Stomach (tissue), 8 donors: ENCODE measurements at regions not wholly inside any gene's neighbourhood (a gene's known extent, or its start where the extent isn't known, plus 50 kb on each side); places are given as distances from the start of the nearest gene placed in this dataset.

Experiments
- DNase-seq, 2 donors: peaks; one replicate each; pipeline versions ENCODE4 v3.0.0 to v3.0.0-alpha.2; 2013 to 2019
- H3K27ac ChIP-seq, 5 donors: fragments of 200-600 bp in 4 of 5; sonication (generic) in 4 of 5; one replicate each; pipeline ENCODE4 v1.5.1; 2013 to 2019; ENCODE audit warnings: mild to moderate bottlenecking in 1 of 5, moderate library complexity in 1 of 5
- H3K27me3 ChIP-seq, 3 donors: fragments of 200-600 bp; sonication (generic); one replicate each; pipeline ENCODE4 v1.5.1; 2017 to 2019; ENCODE audit warnings: mixed run types in 1 of 3
- H3K36me3 ChIP-seq, 4 donors: fragments of 200-600 bp; sonication (generic); 1 replicate in 3 of 4; 2 replicates in 1 of 4; pipeline ENCODE4 v1.5.1; 2016 to 2019
- H3K4me1 ChIP-seq, 4 donors: fragments of 200-600 bp; sonication (generic); one replicate each; pipeline ENCODE4 v1.5.1; 2016 to 2019
- H3K4me3 ChIP-seq, 4 donors: fragments of 200-600 bp; sonication (generic) in 3 of 4; one replicate each; pipeline ENCODE4 v1.5.1; 2016 to 2019; ENCODE audit warnings: mild to moderate bottlenecking in 1 of 4
- H3K9me3 ChIP-seq, 4 donors: fragments of 200-600 bp; sonication (generic); one replicate each; pipeline ENCODE4 v1.5.1; 2016 to 2019
- CTCF ChIP-seq, 7 experiments: fragments of 450-650 bp in 4 of 7; fragments of 200-600 bp in 3 of 7; sonication (generic) in 3 of 7; IDR thresholded peaks; one replicate each; pipeline ENCODE4 v1.5.1; 2016 to 2019; ENCODE audit warnings: antibody characterized with exemption in 7 of 7, control low read depth in 2 of 7, mild to moderate bottlenecking in 1 of 7
- EP300 ChIP-seq: sonication (generic); formaldehyde crosslinking; IDR thresholded peaks from one replicate; pipeline ENCODE4 v1.6.1; 2017; ENCODE audit warnings: antibody characterized with exemption
- POLR2A ChIP-seq, 4 donors: fragments of 450-650 bp; IDR thresholded peaks; one replicate each; pipeline ENCODE4 v1.6.1; 2016; ENCODE audit warnings: antibody characterized with exemption in 4 of 4, control low read depth in 2 of 4, mild to moderate bottlenecking in 1 of 4, moderate library complexity in 1 of 4
- POLR2AphosphoS5 ChIP-seq, 3 donors: sonication (generic); formaldehyde crosslinking; IDR thresholded peaks; one replicate each; pipeline ENCODE4 v1.6.1; 2016; ENCODE audit warnings: antibody characterized with exemption in 3 of 3
- WGBS, 5 donors: extraction: QIAGEN DNeasy Blood & Tissue Kit in 3 of 5; methylation state at CpG; one replicate each; pipeline versions ENCODE4 v1.1.5 to v1.1.7; 2013 to 2018; 5-methylcytosine and 5-hydroxymethylcytosine counted together
- intact Hi-C: fragments of 100-400 bp; cut with DNase I; formaldehyde crosslinking; loops from one replicate; pipeline ENCODE4 v1.15.1; 2023; ENCODE audit warnings: low total_unique reads
- donor health status: healthy with polysubstance abuse.
- donor health status: Bipolar disorder and iron deficiency.
- donor health status: healthy.

DNA sequence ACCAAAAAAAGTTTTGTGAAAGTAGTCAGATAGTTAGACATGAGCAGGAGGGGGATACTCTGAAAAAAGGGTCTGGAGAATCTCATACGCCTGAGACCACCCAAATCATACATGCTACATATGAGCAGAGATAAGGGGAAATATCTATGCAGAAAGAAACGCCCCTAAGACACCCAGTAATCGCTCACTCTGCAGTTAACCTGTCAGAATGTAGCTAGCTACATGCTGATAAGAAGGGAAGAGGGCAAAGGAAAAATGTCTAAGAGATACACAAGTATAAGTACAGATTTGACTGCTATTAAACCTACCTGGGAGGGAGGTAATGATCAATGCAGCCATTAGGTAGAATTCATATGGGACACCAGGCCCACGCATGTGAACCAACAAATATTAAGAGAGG, 1159.5 kb upstream of the PCDH10 start:
- H3K9me3 ChIP-seq = no peaks in the 10 kb centered on the region
- intact Hi-C loops = no loop called here
- WGBS, 5 donors = 44 to 60% (median 49%) methylated on average over 4 of the region's 4 CpGs
- DNase-seq = no peak
- no peak for TF ChIP-seq EP300
- no peak for TF ChIP-seq POLR2AphosphoS5 (IDR thresholded peaks at IDR 0.05)
- TF ChIP-seq CTCF (IDR thresholded peaks at IDR 0.05) = no peak
- TF ChIP-seq POLR2A (IDR thresholded peaks at IDR 0.05) = no peak
- H3K4me3 ChIP-seq = no peak overlapping the region
- H3K27me3 ChIP-seq = no peaks in the 10 kb centered on the region
- no peaks in the 10 kb centered on the region for H3K4me1 ChIP-seq
- H3K27ac ChIP-seq = no peak overlapping the region
- H3K36me3 ChIP-seq = no peaks in the 10 kb centered on the region

GRCh38 chr4:132001542-132001941, 1147.6 kb upstream of the PCDH10 start:
- 78 to 89% (median 85%) methylated on average over 4 of the region's 4 CpGs for WGBS, 5 donors
- no peaks in the 10 kb centered on the region for H3K9me3 ChIP-seq
- TF ChIP-seq POLR2AphosphoS5 (IDR thresholded peaks at IDR 0.05) (no peak), POLR2A (IDR thresholded peaks at IDR 0.05) (no peak), EP300 (no peak), CTCF (IDR thresholded peaks at IDR 0.05) (no peak)
- no peak overlapping the region for H3K4me3 ChIP-seq
- intact Hi-C loops = no loop called here
- no peaks in the 10 kb centered on the region for H3K27me3 ChIP-seq
- H3K27ac ChIP-seq = no peak overlapping the region
- H3K4me1 ChIP-seq = no peaks in the 10 kb centered on the region
- H3K36me3 ChIP-seq = no peaks in the 10 kb centered on the region
- no peak for DNase-seq

GRCh38 chr4:132003593-132003992, 1145.5 kb upstream of the PCDH10 start:
- intact Hi-C loops = no loop called here
- DNase-seq = no peak
- H3K4me1 ChIP-seq = no peaks in the 10 kb centered on the region
- no peaks in the 10 kb centered on the region for H3K27me3 ChIP-seq
- 45 to 84% (median 72%) methylated on average over 2 of the region's 2 CpGs for WGBS, 5 donors
- no peak overlapping the region for H3K27ac ChIP-seq
- no peak overlapping the region for H3K4me3 ChIP-seq
- TF ChIP-seq EP300 = no peak
- TF ChIP-seq POLR2AphosphoS5 (IDR thresholded peaks at IDR 0.05) = no peak
- TF ChIP-seq CTCF (IDR thresholded peaks at IDR 0.05) = no peak
- TF ChIP-seq POLR2A (IDR thresholded peaks at IDR 0.05) = no peak
- H3K9me3 ChIP-seq = no peaks in the 10 kb centered on the region
- H3K36me3 ChIP-seq = no peaks in the 10 kb centered on the region

DNA sequence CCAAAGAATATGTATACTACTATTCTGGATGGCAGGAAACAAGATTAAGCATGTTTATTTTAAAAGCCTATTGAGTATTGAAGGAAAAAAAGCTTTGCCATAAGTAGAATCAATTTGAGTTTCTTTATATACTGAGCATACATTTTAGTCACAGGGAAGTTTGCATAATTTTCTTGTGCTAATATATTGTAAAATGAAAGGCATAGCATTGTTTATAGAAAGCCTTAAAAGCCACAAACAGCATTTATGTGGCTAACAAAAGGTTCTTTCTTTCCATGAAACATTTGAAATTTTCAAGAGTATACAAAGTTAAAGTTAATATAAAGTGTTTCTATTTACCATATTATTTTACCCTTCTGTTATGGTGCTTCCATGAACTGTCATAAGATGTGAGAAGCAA, 1133.8 kb upstream of the PCDH10 start:
- no peak overlapping the region for H3K4me3 ChIP-seq
- intact Hi-C loops = no loop called here
- no peak overlapping the region for H3K27ac ChIP-seq
- H3K9me3 ChIP-seq = no peaks in the 10 kb centered on the region
- no peaks in the 10 kb centered on the region for H3K4me1 ChIP-seq
- no peak for DNase-seq
- TF ChIP-seq POLR2A (IDR thresholded peaks at IDR 0.05) (no peak), POLR2AphosphoS5 (IDR thresholded peaks at IDR 0.05) (no peak), EP300 (no peak), CTCF (IDR thresholded peaks at IDR 0.05) (no peak)
- no peaks in the 10 kb centered on the region for H3K36me3 ChIP-seq
- H3K27me3 ChIP-seq = no peaks in the 10 kb centered on the region
